ENCODE measurements at regions not wholly inside any gene's neighbourhood (a gene's known extent, or its start where the extent isn't known, plus 50 kb on each side); places are given as distances from the start of the nearest gene placed in this dataset.

DNA sequence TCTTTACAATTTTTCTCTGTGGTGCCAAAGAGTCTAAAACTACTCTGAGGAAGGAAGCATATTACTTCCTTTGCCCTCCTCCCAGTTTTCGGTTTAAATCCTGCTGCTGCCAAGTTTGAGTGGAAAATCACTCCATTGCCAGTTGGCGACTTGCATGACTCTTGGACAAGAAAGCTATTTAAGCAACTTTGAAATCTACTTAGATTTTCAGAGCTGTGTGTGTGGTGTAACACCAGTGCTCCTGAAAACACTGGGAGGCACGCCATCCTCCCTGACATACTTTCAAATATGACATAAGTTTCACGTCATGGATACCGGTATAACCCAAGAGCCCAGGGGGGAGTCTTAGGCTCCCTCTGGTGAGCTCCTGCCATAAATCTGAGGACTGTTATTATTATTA lies 83.5 kb upstream of the RIOK2 start:
- Mint-ChIP-seq H3K27me3 (no peaks in the 10 kb centered on the region), H3K4me1 (no peaks in the 10 kb centered on the region), H3K36me3 (ENCODE audit: low read depth) (no peaks in the 10 kb centered on the region), H3K9me3 (peaks cover 6% of the 10 kb centered on the region), H3K4me3 (no peak overlapping the region), H3K27ac (no peak overlapping the region)
- no peak for TF ChIP-seq CTCF (IDR thresholded peaks at IDR 0.05)
- DNase-seq, result no peak
- CTCF ChIA-PET, result no interaction called here
- no peak for ATAC-seq (ENCODE audit: low read depth)
- intact Hi-C loops (cut with micrococcal nuclease), result no loop called here
- POLR2A ChIA-PET, result no interaction called here

- CTCF ChIA-PET, result no interaction called here
- Mint-ChIP-seq H3K4me1 (no peaks in the 10 kb centered on the region), H3K9me3 (peaks cover 16% of the 10 kb centered on the region), H3K4me3 (no peak overlapping the region), H3K36me3 (ENCODE audit: low read depth) (peaks cover 1% of the 10 kb centered on the region), H3K27ac (no peak overlapping the region), H3K27me3 (no peaks in the 10 kb centered on the region)
- no peak for ATAC-seq (ENCODE audit: low read depth)
- POLR2A ChIA-PET, result no interaction called here
- DNase-seq, result no peak
- no peak for TF ChIP-seq CTCF (IDR thresholded peaks at IDR 0.05)
- intact Hi-C loops (cut with micrococcal nuclease), result no loop called here
Measured at GRCh38 chr5:97267767-97268166, 84.7 kb upstream of the RIOK2 start.

GRCh38 chr5:97276474-97277120 lies 93.5 kb upstream of the RIOK2 start:
- H3K36me3 Mint-ChIP-seq (ENCODE audit: low read depth), result peaks cover 12% of the 10 kb centered on the region
- H3K27ac Mint-ChIP-seq, result no peak overlapping the region
- no peaks in the 10 kb centered on the region for H3K27me3 Mint-ChIP-seq
- intact Hi-C loops (cut with micrococcal nuclease), result no loop called here
- TF ChIP-seq CTCF (IDR thresholded peaks at IDR 0.05), result no peak
- H3K4me3 Mint-ChIP-seq, result no peak overlapping the region
- no peak for DNase-seq
- H3K9me3 Mint-ChIP-seq, result peaks cover 18% of the 10 kb centered on the region
- no peak for ATAC-seq (ENCODE audit: low read depth)
- POLR2A ChIA-PET, result no interaction called here
- CTCF ChIA-PET, result no interaction called here
- no peaks in the 10 kb centered on the region for H3K4me1 Mint-ChIP-seq

DNA sequence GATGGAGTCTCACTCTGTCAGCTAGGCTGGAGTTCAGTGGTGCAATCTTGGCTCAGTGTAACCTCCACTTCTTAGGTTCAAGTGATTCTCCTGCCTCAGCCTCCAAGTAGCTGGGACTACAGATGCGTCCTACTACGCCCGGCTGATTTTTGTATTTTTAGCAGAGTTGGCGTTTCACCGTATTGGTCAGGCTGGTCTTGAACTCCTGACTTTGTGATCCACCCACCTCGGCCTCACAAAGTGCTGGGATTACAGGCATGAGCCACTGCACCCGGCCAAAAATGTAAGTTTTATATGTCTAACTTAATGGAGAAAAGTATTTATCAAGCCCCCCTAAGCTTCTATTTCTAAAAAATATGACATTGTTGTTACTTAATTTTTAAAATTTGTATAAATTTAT lies 98.2 kb upstream of the RIOK2 start:
- intact Hi-C loops (cut with micrococcal nuclease), result no loop called here

More for the DNA sequence above, 98.2 kb upstream of the RIOK2 start:
- Mint-ChIP-seq H3K4me1 (no peaks in the 10 kb centered on the region), H3K4me3 (no peak overlapping the region), H3K9me3 (peaks cover 21% of the 10 kb centered on the region), H3K27ac (no peak overlapping the region), H3K36me3 (ENCODE audit: low read depth) (peaks cover 19% of the 10 kb centered on the region), H3K27me3 (no peaks in the 10 kb centered on the region)
- DNase-seq (no peak), ATAC-seq (ENCODE audit: low read depth) (no peak)
- CTCF ChIA-PET, result no interaction called here
- POLR2A ChIA-PET, result no interaction called here
- no peak for TF ChIP-seq CTCF (IDR thresholded peaks at IDR 0.05)

Measured in activated B cell treated with CpG ODN at 0.5 μM for 24 hours (primary cell).